TTC549 (cell line): ENCODE measurements at regions not wholly inside any gene's neighbourhood (a gene's known extent, or its start where the extent isn't known, plus 50 kb on each side); places are given as distances from the start of the nearest gene placed in this dataset.
"Not testable (repeated sequence)": the region's sequence is repeated elsewhere in the genome, so short reads cannot be mapped to it uniquely, and the experiment has no call there.

ENCODE experiments used
- FAIRE-seq: peaks from 2 replicates; lab custom pipeline; 2012; peaks lifted over from hg19 to GRCh38; lab: Jason Lieb, UNC

- FAIRE-seq, result no peak
These were observed 167.9 kb upstream of the GSE1 start for GRCh38 chr16:85445064-85445778.

- no peak for FAIRE-seq
These were observed 167.3 kb upstream of the GSE1 start for GRCh38 chr16:85445779-85446222.

- FAIRE-seq, result no peak
These were observed 166.0 kb upstream of the GSE1 start for GRCh38 chr16:85446951-85447692.

GRCh38 chr16:85447693-85448313, 165.3 kb upstream of the GSE1 start:
- FAIRE-seq, result no peak

GRCh38 chr16:85448557-85449190, 164.4 kb upstream of the GSE1 start:
- FAIRE-seq, result no peak

- FAIRE-seq, result no peak
These were observed 163.8 kb upstream of the GSE1 start for GRCh38 chr16:85449191-85449884.

GRCh38 chr16:85449885-85450245, 163.3 kb upstream of the GSE1 start:
- FAIRE-seq, result no peak

- not testable (repeated sequence) for FAIRE-seq
These were observed 162.0 kb upstream of the GSE1 start for GRCh38 chr16:85451142-85451541.

- no peak for FAIRE-seq
These were observed 161.3 kb upstream of the GSE1 start for GRCh38 chr16:85451641-85452363.

GRCh38 chr16:85452364-85453193, 160.5 kb upstream of the GSE1 start:
- FAIRE-seq, result no peak

- no peak for FAIRE-seq
These were observed 159.9 kb upstream of the GSE1 start for GRCh38 chr16:85453194-85453678.

- FAIRE-seq, result no peak
These were observed 159.4 kb upstream of the GSE1 start for GRCh38 chr16:85453703-85454102.

GRCh38 chr16:85454171-85454872, 158.8 kb upstream of the GSE1 start:
- FAIRE-seq, result no peak

- no peak for FAIRE-seq
These were observed 157.6 kb upstream of the GSE1 start for GRCh38 chr16:85455534-85455933.

GRCh38 chr16:85457366-85457765, 155.8 kb upstream of the GSE1 start:
- FAIRE-seq, result no peak

GRCh38 chr16:85458968-85459367, 154.2 kb upstream of the GSE1 start:
- no peak for FAIRE-seq

- no peak for FAIRE-seq
These were observed 153.4 kb upstream of the GSE1 start for GRCh38 chr16:85459529-85460251.

GRCh38 chr16:85460252-85461021, 152.7 kb upstream of the GSE1 start:
- no peak for FAIRE-seq
